Smooth muscle cell (in vitro differentiated cells): ENCODE measurements at regions not wholly inside any gene's neighbourhood (a gene's known extent, or its start where the extent isn't known, plus 50 kb on each side); places are given as distances from the start of the nearest gene placed in this dataset.

ENCODE experiments used
- DNase-seq: peaks from one replicate; lab custom pipeline; 2025; ENCODE audit not compliant: unreplicated experiment; lab: John Stamatoyannopoulos, UW
- H2AFZ ChIP-seq: fragments of 200-600 bp; sonication (generic); 2 replicates; pipeline ENCODE4 v1.6.0; 2016; ENCODE audit warnings: antibody characterized with exemption, low read depth, mild to moderate bottlenecking
- H3F3A ChIP-seq: fragments of 200-600 bp; sonication (generic); 2 replicates; pipeline ENCODE4 v1.6.0; 2017; ENCODE audit warnings: antibody characterized with exemption, low read depth
- H3K27ac ChIP-seq: fragments of 200-600 bp; sonication (generic); 2 replicates; pipeline ENCODE4 v1.5.1; 2016; ENCODE audit warnings: low read depth, mild to moderate bottlenecking
- H3K27me3 ChIP-seq: fragments of 200-600 bp; sonication (generic); 2 replicates; pipeline ENCODE4 v1.6.1; 2016; ENCODE audit warnings: low read depth, mild to moderate bottlenecking
- H3K36me3 ChIP-seq: fragments of 200-600 bp; sonication (generic); 2 replicates; pipeline ENCODE4 v1.5.1; 2016; ENCODE audit warnings: low read depth
- H3K4me1 ChIP-seq: fragments of 200-600 bp; sonication (generic); 2 replicates; pipeline ENCODE4 v1.5.1; 2016; ENCODE audit warnings: low read depth
- H3K4me2 ChIP-seq: fragments of 200-600 bp; sonication (generic); 2 replicates; pipeline ENCODE4 v1.6.0; 2016; ENCODE audit warnings: mild to moderate bottlenecking
- H3K4me3 ChIP-seq: fragments of 200-600 bp; sonication (generic); 2 replicates; pipeline ENCODE4 v1.5.1; 2016; ENCODE audit warnings: mild to moderate bottlenecking
- H3K79me2 ChIP-seq: fragments of 200-600 bp; sonication (generic); 2 replicates; pipeline ENCODE4 v1.6.0; 2016; ENCODE audit warnings: low read depth, mild to moderate bottlenecking
- H3K9ac ChIP-seq: fragments of 200-600 bp; sonication (generic); 2 replicates; pipeline ENCODE4 v1.6.0; 2016; ENCODE audit warnings: low read depth
- H3K9me3 ChIP-seq: fragments of 200-600 bp; sonication (generic); replicated peaks from 2 replicates; pipeline ENCODE4 v1.5.1; 2016; ENCODE audit warnings: low read depth
- H4K20me1 ChIP-seq: fragments of 200-600 bp; sonication (generic); 2 replicates; pipeline ENCODE4 v1.6.0; 2016; ENCODE audit warnings: low read depth
- CTCF ChIP-seq: fragments of 200-600 bp; sonication (generic); IDR thresholded peaks from 2 replicates; pipeline ENCODE4 v1.5.1; 2017; ENCODE audit warnings: borderline replicate concordance, mild to moderate bottlenecking, antibody characterized with exemption; ENCODE audit not compliant: insufficient read depth, poor library complexity, severe bottlenecking
- WGBS: methylation state at CpG from one replicate; pipeline ENCODE4 v1.1.7; 2016; ENCODE audit warnings: low lambda C conversion rate; 5-methylcytosine and 5-hydroxymethylcytosine counted together

- H3F3A ChIP-seq: no peaks in the 10 kb centered on the region
- H3K9me3 ChIP-seq: peaks cover 3% of the 10 kb centered on the region
- no peak overlapping the region for H3K4me2 ChIP-seq
- H3K79me2 ChIP-seq: no peaks in the 10 kb centered on the region
- TF ChIP-seq CTCF: no peak
- no peak overlapping the region for H3K9ac ChIP-seq
- no peaks in the 10 kb centered on the region for H4K20me1 ChIP-seq
- H3K4me1 ChIP-seq: no peaks in the 10 kb centered on the region
- no peak overlapping the region for H3K27ac ChIP-seq
- H3K27me3 ChIP-seq: no peaks in the 10 kb centered on the region
- no peak overlapping the region for H3K4me3 ChIP-seq
- H2AFZ ChIP-seq: no peak overlapping the region
- no peaks in the 10 kb centered on the region for H3K36me3 ChIP-seq
- DNase-seq: no peak
Observed at GRCh38 chrX:131837325-131837724, 185.8 kb upstream of the STK26 start.

GRCh38 chrX:131840799-131841495 lies 182.2 kb upstream of the STK26 start:
- Histone ChIP-seq H3K27me3 (no peaks in the 10 kb centered on the region), H3K4me1 (no peaks in the 10 kb centered on the region), H3K27ac (no peak overlapping the region), H2AFZ (no peak overlapping the region), H3K9ac (no peak overlapping the region), H3K4me2 (no peak overlapping the region), H3F3A (no peaks in the 10 kb centered on the region), H3K4me3 (no peak overlapping the region), H3K36me3 (no peaks in the 10 kb centered on the region), H4K20me1 (no peaks in the 10 kb centered on the region), H3K79me2 (no peaks in the 10 kb centered on the region), H3K9me3 (peaks cover 3% of the 10 kb centered on the region)
- TF ChIP-seq CTCF: no peak
- 70% methylated on average over 20 of the region's 24 CpGs for WGBS
- no peak for DNase-seq

GRCh38 chrX:131841496-131842437 lies 181.3 kb upstream of the STK26 start:
- no peak overlapping the region for H3K9ac ChIP-seq
- H3K27me3 ChIP-seq: no peaks in the 10 kb centered on the region
- peak overlapping the region; percentile 61 for H3K4me2 ChIP-seq
- no peaks in the 10 kb centered on the region for H3K36me3 ChIP-seq
- no peak overlapping the region for H3K4me3 ChIP-seq
- no peaks in the 10 kb centered on the region for H3F3A ChIP-seq
- TF ChIP-seq CTCF: peak; percentile 63
- no peaks in the 10 kb centered on the region for H4K20me1 ChIP-seq
- H3K27ac ChIP-seq: no peak overlapping the region
- H3K9me3 ChIP-seq: peaks cover 3% of the 10 kb centered on the region
- no peaks in the 10 kb centered on the region for H3K4me1 ChIP-seq
- H3K79me2 ChIP-seq: no peaks in the 10 kb centered on the region
- DNase-seq: no peak
- H2AFZ ChIP-seq: no peak overlapping the region
- 64% methylated on average over 31 of the region's 31 CpGs for WGBS
